ENCODE measurements at regions not wholly inside any gene's neighbourhood (a gene's known extent, or its start where the extent isn't known, plus 50 kb on each side); places are given as distances from the start of the nearest gene placed in this dataset.
"Not testable (repeated sequence)": the region's sequence is repeated elsewhere in the genome, so short reads cannot be mapped to it uniquely, and the experiment has no call there.

DNA sequence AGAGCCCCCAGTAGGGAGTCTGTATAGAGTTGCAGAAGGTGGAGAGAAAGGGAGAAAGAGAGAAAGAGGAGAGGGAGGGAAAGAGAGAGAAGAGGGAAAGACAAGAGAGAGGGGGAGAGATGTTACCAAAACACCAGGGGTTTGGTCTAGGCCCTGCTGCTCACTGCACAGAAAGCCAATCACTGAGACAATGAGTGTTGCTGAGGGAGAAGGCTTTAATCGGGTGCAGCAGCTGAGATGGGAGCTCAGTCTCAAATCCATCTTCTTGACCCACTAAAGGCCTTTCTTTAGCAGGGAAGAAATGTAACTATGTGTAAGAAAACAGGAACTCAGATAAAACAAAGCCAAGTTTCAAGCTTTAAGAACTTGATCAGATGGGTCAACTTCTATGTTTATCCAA, 198.2 kb upstream of the FOXK1 start:
- Mint-ChIP-seq H3K4me1 (ENCODE audit: low read depth) (no peaks in the 10 kb centered on the region), H3K27me3 (peaks cover 1% of the 10 kb centered on the region), H3K4me3 (no peak overlapping the region), H3K9me3 (peaks cover 9% of the 10 kb centered on the region), H3K36me3 (ENCODE audit: low read depth) (no peaks in the 10 kb centered on the region), H3K27ac (no peak overlapping the region)
- TF ChIP-seq, protein P1, sequence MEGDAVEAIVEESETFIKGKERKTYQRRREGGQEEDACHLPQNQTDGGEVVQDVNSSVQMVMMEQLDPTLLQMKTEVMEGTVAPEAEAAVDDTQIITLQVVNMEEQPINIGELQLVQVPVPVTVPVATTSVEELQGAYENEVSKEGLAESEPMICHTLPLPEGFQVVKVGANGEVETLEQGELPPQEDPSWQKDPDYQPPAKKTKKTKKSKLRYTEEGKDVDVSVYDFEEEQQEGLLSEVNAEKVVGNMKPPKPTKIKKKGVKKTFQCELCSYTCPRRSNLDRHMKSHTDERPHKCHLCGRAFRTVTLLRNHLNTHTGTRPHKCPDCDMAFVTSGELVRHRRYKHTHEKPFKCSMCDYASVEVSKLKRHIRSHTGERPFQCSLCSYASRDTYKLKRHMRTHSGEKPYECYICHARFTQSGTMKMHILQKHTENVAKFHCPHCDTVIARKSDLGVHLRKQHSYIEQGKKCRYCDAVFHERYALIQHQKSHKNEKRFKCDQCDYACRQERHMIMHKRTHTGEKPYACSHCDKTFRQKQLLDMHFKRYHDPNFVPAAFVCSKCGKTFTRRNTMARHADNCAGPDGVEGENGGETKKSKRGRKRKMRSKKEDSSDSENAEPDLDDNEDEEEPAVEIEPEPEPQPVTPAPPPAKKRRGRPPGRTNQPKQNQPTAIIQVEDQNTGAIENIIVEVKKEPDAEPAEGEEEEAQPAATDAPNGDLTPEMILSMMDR (IDR thresholded peaks at IDR 0.05) = no peak
- intact Hi-C loops (cut with micrococcal nuclease) = no loop called here
- DNase-seq (no peak), ATAC-seq (no peak)
- ChIA-PET CTCF (no interaction called here), POLR2A (no interaction called here)

DNA sequence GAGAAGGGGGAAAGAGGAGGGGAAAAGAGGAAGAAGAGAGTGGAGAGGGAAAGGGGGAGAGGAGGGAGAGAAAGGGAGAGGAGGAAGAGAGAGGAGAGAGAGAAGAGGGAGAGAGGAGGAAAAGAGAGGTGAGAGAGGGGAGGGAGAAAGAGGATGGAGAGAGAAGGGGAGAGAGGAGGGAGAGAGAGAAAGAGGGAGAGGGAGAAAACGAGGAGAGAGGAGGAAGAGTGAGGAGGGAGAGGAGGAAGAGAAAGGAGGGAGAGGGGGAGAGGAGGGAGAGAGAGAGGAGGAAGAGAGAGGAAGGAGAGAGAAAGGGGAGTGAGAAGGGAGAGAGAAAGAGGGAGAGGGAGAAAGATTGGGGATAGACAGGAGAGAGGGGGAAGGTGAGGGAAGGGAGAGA, 197.6 kb upstream of the FOXK1 start:
- intact Hi-C loops (cut with micrococcal nuclease) = no loop called here
- peaks cover 9% of the 10 kb centered on the region for H3K9me3 Mint-ChIP-seq
- DNase-seq (no peak), ATAC-seq (no peak)
- CTCF ChIA-PET = no interaction called here
- TF ChIP-seq, protein P1 (IDR thresholded peaks at IDR 0.05) = no peak
- no peaks in the 10 kb centered on the region for H3K4me1 Mint-ChIP-seq (ENCODE audit: low read depth)
- no peak overlapping the region for H3K27ac Mint-ChIP-seq
- POLR2A ChIA-PET = no interaction called here
- no peak overlapping the region for H3K4me3 Mint-ChIP-seq
- H3K36me3 Mint-ChIP-seq (ENCODE audit: low read depth) = no peaks in the 10 kb centered on the region
- peaks cover 4% of the 10 kb centered on the region for H3K27me3 Mint-ChIP-seq

DNA sequence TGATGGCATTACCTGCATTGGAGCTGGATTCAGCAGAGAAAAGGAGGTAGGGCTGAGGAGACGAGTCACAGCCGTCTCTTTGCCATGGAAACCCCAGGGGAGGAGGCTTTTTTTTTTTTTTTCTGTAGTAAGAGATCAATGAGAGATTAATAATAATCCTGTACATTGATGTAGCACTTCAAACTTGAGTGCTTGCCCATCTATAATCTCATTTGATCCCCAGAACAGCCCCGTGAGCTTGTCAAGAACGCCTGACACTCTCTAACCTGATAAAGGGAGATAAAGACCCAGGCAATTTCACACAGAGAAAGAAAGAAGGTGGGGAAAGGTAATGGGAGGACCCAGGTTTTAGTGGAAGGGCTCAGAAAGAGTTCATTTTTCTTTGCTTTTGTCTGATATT, 195.2 kb upstream of the FOXK1 start:
- peaks cover 7% of the 10 kb centered on the region for H3K9me3 Mint-ChIP-seq
- POLR2A ChIA-PET = no interaction called here
- TF ChIP-seq, protein P1 (IDR thresholded peaks at IDR 0.05) = no peak
- DNase-seq (no peak), ATAC-seq (no peak)
- peaks cover 4% of the 10 kb centered on the region for H3K27me3 Mint-ChIP-seq
- no peak overlapping the region for H3K27ac Mint-ChIP-seq
- intact Hi-C loops (cut with micrococcal nuclease) = no loop called here
- CTCF ChIA-PET = no interaction called here
- H3K36me3 Mint-ChIP-seq (ENCODE audit: low read depth) = no peaks in the 10 kb centered on the region
- H3K4me3 Mint-ChIP-seq = no peak overlapping the region
- no peaks in the 10 kb centered on the region for H3K4me1 Mint-ChIP-seq (ENCODE audit: low read depth)

DNA sequence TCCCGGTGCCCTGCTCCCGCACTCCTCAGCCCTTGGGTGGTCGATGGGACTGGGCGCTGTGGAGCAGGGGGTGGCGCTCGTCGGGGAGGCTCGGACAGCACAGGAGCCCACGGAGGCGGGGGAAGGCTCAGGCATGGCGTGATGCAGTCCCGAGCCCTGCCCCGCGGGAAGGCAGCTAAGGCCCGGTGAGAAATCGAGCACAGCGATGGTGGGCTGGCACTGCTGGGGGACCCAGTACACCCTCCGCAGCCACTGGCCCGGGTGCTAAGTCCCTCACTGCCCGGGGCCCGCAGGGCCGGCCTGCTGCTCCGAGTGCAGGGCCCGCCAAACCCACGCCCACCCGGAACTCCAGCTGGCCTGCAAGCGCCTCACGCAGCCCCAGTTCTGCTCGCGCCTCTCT, 185.2 kb upstream of the FOXK1 start:
- intact Hi-C loops (cut with micrococcal nuclease); H3K4me3 Mint-ChIP-seq; DNase-seq; ATAC-seq; H3K27me3 Mint-ChIP-seq; H3K27ac Mint-ChIP-seq; CTCF ChIA-PET; H3K4me1 Mint-ChIP-seq (ENCODE audit: low read depth); POLR2A ChIA-PET; H3K36me3 Mint-ChIP-seq (ENCODE audit: low read depth); H3K9me3 Mint-ChIP-seq: not testable (repeated sequence)

DNA sequence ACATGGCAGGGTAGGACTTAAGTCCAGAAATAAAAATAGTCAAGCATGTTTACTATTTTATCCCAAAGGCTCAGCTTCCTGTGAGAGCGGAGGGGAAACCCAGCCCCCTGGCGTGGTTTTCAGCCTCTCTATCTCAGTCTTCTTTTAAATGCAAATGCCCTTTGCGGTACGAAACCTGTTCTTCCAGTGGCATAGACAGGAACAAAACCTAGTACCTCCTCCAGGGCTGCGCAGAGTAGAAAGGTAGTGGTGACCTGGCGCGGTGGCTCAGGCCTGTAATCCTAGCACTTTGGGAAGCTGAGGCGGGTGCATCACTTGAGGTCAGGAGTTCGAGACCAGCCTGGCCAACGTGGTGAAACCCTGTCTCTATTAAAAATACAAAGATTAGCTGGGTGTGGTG, 181.3 kb upstream of the FOXK1 start:
- ChIA-PET POLR2A (no interaction called here), CTCF (no interaction called here)
- DNase-seq (no peak), ATAC-seq (no peak)
- intact Hi-C loops (cut with micrococcal nuclease) = no loop called here
- Mint-ChIP-seq H3K36me3 (ENCODE audit: low read depth) (no peaks in the 10 kb centered on the region), H3K27me3 (peaks cover 4% of the 10 kb centered on the region), H3K27ac (no peak overlapping the region), H3K4me3 (no peak overlapping the region), H3K4me1 (ENCODE audit: low read depth) (no peaks in the 10 kb centered on the region), H3K9me3 (peaks cover 6% of the 10 kb centered on the region)
- TF ChIP-seq, protein P1 (IDR thresholded peaks at IDR 0.05) = no peak

DNA sequence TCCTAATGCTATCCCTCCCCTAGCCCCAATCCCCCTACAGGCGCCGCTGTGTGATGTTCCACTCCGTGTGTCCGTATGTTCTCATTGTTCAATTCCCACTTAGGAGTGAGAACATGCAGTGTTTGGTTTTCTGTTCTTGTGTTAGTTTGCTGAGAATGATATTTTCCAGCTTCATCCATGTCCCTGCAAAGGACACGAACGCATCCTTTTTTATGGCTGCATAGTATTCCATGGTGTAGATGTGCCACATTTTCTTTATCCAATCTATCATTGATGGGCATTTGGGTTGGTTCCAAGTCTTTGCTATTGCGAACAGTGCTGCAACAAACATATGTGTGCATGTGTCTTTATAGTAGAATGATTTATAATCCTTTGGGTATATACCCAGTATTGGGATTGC, 174.2 kb upstream of the FOXK1 start:
- not testable (repeated sequence) for H3K27me3 Mint-ChIP-seq, ATAC-seq

More for the DNA sequence above, 174.2 kb upstream of the FOXK1 start:
- CTCF ChIA-PET; DNase-seq; H3K36me3 Mint-ChIP-seq (ENCODE audit: low read depth); H3K4me1 Mint-ChIP-seq (ENCODE audit: low read depth); H3K4me3 Mint-ChIP-seq; H3K27ac Mint-ChIP-seq; POLR2A ChIA-PET; intact Hi-C loops (cut with micrococcal nuclease): not testable (repeated sequence)
- peaks cover 14% of the 10 kb centered on the region for H3K9me3 Mint-ChIP-seq
